Caki2 (cell line): ENCODE measurements at regions not wholly inside any gene's neighbourhood (a gene's known extent, or its start where the extent isn't known, plus 50 kb on each side); places are given as distances from the start of the nearest gene placed in this dataset.
A peak's percentile ranks its signal among the peaks of the same experiment; 100 is the strongest.

Experiments used
- DNase-seq: peaks from one replicate; pipeline ENCODE4 v3.0.0-alpha.2; 2015; ENCODE audit warnings: low read depth
- in situ Hi-C: cut with HindIII; loops from 2 replicates; pipeline ENCODE4 v1.10.0; 2016; ENCODE audit warnings: low sequenced_read_pairs, low pct_unique_long_range_greater_than_20kb, mixed read lengths

DNA sequence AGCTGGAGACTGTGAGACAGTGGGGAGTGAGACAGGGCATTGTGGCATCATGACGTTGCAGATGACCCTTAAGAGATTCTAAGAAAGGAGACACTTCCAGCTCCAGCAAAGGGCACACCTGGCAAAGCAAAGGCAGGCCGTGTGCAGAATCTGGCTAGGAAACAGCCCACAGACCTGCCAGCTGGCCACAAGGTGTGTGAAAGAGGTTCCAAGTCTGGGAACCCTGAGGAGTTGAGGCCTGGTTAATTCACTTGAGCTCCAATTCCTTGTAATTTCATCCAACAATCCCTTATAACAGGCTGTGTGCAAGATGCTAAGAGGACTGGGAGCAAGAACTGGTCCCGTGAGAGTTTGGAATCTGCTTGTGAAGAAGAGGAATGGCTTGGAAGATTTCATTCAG, 72.8 kb upstream of the FAM9A start:
- in situ Hi-C loops, result no loop called here
- DNase-seq, result no peak

DNA sequence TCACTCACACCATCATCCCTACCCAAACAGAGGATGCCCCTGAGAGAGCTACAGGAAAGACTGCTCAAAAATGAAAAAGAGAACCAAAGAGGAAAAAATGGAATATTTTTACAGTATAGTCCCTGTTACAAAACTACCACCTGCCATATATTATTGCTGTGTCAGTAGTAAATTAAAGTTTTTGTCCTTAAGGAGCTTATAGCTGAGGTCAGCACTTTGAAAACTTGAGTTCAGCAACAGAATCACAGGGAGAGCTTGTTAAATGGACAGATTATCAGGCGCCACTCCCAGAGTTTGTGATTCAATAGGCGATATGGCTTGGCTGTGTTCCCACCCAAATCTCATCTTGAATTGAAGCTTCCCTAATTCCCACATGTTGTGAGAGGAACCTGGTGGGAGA, 71.9 kb upstream of the FAM9A start:
- in situ Hi-C loops, result no loop called here
- DNase-seq, result no peak

- no peak for DNase-seq
- in situ Hi-C loops, result no loop called here
These were observed 69.2 kb upstream of the FAM9A start for GRCh38 chrX:8870411-8870810.

DNA sequence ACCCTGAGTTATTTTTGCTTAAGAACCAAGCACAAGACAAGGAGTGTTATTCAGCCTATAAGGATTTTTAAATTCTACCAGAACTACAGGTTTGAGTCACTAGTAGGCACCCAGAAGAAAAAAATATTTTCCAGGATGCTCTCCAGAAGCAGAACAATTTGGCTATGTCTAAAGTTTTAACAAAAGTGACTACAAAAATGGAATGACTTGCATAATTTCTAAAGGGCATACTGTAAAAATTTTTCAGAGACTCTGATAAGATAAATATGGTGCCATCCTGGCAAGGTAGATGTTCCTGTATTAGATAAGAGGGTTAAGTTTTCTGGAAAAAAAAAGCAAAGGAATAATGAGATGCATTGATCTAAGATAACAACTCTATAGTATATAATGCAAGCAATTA, 68.6 kb upstream of the FAM9A start:
- in situ Hi-C loops, result no loop called here
- no peak for DNase-seq

DNA sequence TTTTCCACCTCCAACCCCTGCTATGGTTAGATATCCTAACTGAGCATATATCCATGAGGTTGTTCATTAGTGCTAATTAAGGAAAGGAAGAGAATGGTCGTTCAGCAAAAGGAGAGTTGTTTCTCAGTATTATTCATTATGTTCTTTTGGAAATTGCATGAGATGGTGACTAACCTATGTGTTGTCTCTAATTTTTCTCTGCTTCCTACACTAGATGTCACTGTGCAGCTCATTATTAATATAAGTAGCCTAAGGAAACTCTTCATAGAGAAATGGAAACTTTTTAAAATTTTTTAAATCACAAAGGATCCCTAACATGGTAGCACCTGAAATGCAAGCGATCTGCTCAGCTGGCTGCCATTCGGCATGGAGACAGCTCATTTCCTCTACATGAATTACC, 67.7 kb upstream of the FAM9A start:
- in situ Hi-C loops, result no loop called here
- DNase-seq, result peak; percentile 11

- in situ Hi-C loops, result no loop called here
- no peak for DNase-seq
These were observed 67.0 kb upstream of the FAM9A start for GRCh38 chrX:8868070-8868773.

DNA sequence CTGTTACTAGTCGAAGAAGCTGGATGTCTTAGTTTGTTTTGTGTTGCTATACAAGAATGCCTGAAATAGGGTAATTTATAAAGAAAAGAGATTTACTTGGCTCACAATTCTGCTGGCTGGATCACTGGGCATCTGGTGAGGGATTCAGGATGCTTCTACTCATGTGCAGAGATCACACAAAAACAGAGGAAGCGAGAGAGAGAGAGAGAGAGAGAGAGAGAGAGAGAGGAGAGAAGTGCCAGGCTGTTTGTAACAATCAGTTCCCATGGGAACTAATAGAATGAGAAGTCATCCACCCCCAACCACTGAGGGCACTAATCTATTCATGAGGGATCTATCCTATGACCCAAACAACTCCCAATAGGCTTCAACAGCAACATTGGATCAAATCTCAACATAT, 66.2 kb upstream of the FAM9A start:
- DNase-seq, result no peak
- in situ Hi-C loops, result no loop called here

DNA sequence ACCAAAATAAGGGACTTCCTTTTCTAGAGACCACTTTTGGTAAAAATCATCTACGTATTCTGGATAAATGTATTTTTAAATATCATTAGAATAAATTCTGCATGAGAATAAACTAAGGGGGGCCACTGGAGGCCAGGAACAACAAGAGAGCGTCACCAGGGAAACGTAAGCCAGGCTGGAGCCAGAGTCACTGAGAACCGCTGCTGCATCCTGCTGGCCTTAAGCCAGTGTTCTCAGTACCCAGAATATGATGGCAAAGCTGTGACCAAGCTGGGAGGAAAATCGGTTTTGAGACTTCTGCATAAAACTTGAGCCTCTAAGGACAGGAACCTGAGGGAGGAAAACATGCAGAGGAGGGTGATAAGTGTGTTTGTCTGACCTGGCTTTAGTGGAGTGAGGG, 63.0 kb upstream of the FAM9A start:
- no peak for DNase-seq
- in situ Hi-C loops, result no loop called here

DNA sequence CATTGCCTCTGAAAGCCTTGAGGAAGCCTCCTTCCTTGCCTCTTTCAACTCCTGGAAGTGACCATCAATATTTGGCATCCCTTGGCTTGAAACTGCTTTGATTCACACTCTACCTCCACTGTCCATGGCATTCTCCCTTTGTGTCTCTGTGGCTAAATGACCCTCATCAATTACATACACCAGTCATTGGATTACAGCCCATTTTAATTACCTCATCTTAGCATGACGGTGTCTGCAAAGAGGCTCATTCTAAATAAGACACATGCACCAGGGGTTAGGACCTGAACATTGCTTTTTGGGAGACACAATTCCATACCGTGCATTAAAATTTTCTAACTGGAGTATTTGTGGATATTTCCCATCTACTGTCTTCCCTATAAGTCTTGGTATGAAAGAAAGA, 60.7 kb upstream of the FAM9A start:
- in situ Hi-C loops, result no loop called here
- no peak for DNase-seq

DNA sequence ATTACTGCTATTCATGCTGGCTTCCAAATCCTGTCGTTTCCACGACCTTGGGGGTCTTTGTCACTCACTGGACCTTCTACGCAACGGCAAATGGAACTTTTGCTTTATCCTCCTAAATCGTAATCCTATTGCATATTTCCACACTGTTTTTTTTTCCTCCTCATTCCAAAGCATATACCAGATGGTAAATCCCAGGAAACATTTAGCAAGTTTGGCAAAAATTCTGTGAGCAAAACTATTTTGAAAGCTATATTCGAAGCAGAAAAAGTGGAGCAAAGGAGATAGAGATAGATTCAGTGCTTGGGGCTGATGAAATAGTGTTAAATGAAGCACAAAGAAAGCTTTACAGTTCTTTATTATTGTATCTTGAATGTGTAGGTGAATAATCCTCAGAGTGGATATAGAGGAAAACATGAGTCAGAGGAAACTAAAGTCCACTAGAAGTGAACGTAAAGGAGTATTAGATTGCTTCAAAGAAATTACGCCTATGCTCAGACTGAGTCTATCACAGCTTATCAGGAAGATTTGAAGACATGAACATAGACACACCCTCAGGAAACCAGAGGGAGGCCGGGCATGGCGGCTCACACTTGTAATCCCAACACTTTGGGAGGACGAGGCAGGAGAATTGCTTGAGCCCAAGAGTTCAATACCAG, 50.2 kb upstream of the FAM9A start:
- in situ Hi-C loops, result no loop called here
- DNase-seq, result no peak
